Pancreas (tissue), 10 donors: ENCODE measurements at regions not wholly inside any gene's neighbourhood (a gene's known extent, or its start where the extent isn't known, plus 50 kb on each side); places are given as distances from the start of the nearest gene placed in this dataset.

Source experiments
- ATAC-seq, 4 donors: fragments of 200-7000 bp; cut with Tn5 transposase; one replicate each; pipeline versions ENCODE4 v1.8.0 to v1.9.1; 2020; ENCODE audit warnings: mild to moderate bottlenecking in 4 of 4, moderate library complexity in 4 of 4
- DNase-seq, 6 donors: peaks; one replicate each; pipeline ENCODE4 v3.0.0-alpha.2; 2020
- FAIRE-seq: peaks from 2 replicates; lab custom pipeline; 2012; peaks lifted over from hg19 to GRCh38; lab: Jason Lieb, UNC
- H3K27ac ChIP-seq, 4 donors: fragments of 200-600 bp; sonication (generic); 1 replicate in 3 of 4; 2 replicates in 1 of 4; pipeline versions ENCODE4 v1.5.0 to v1.8.0; 2020
- H3K27me3 ChIP-seq, 4 donors: fragments of 200-600 bp; one replicate each; pipeline ENCODE4 v1.8.0; 2021
- H3K36me3 ChIP-seq, 3 donors: fragments of 200-600 bp; sonication (generic) in 1 of 3; one replicate each; pipeline versions ENCODE4 v1.5.0 to v1.8.0; 2020 to 2021
- H3K4me1 ChIP-seq, 3 donors: fragments of 200-600 bp; one replicate each; pipeline ENCODE4 v1.8.0; 2021
- H3K4me3 ChIP-seq, 4 donors: fragments of 200-600 bp; sonication (generic) in 2 of 4; one replicate each; pipeline versions ENCODE4 v1.5.0 to v1.8.0; 2020 to 2021
- H3K9me3 ChIP-seq, 4 donors: fragments of 200-600 bp; one replicate each; pipeline ENCODE4 v1.8.0; 2021
- CTCF ChIP-seq, 4 donors: fragments of 200-600 bp; sonication (generic) in 3 of 4; IDR thresholded peaks; one replicate each; pipeline versions ENCODE4 v1.5.0 to v1.8.0; 2021; ENCODE audit warnings: antibody characterized with exemption in 4 of 4
- WGBS, 2 donors: extraction: QIAGEN DNeasy Blood & Tissue Kit; methylation state at CpG; one replicate each; pipeline ENCODE4 v1.1.7; 2013; 5-methylcytosine and 5-hydroxymethylcytosine counted together
- intact Hi-C, 3 donors: fragments of 100-400 bp; cut with DNase I; formaldehyde crosslinking; loops; one replicate each; pipeline versions ENCODE4 v1.11.1 to v1.14.2; 2022
- donor health status: healthy with polysubstance abuse.
- donor health status: DM: no; HTN: no; CAD: no; lungs with moderate emphysema.
- donor health status: DM: no; HTN: no; CAD: no.
- donor health status: control.
- donor health status: control.
- donor health status: Bipolar disorder and iron deficiency.
- donor health status: DM: yes; HTN: yes; CAD: no.
- donor health status: DM: no; HTN: no; CAD: no.
- donor health status: DM: no; HTN: no; CAD: no.
- donor health status: DM: yes; HTN: yes; CAD: no.

GRCh38 chr4:34373456-34373855 lies 1870.9 kb downstream of the ARAP2 start:
- Histone ChIP-seq H3K4me3 (no peak overlapping the region), H3K36me3 (no peaks in the 10 kb centered on the region), H3K27me3 (no peaks in the 10 kb centered on the region), H3K9me3 (no peaks in the 10 kb centered on the region), H3K27ac (no peak overlapping the region), H3K4me1 (no peaks in the 10 kb centered on the region)
- intact Hi-C loops: no loop called here
- 66 to 77% methylated on average over 3 of the region's 3 CpGs for WGBS, 2 donors
- no peak for TF ChIP-seq CTCF (IDR thresholded peaks at IDR 0.05)
- ATAC-seq (no peak), DNase-seq (no peak), FAIRE-seq (no peak)

- H3K4me3 ChIP-seq: no peak overlapping the region
- no peak for ATAC-seq
- intact Hi-C loops: no loop called here
- no peaks in the 10 kb centered on the region for H3K27me3 ChIP-seq
- no peaks in the 10 kb centered on the region for H3K9me3 ChIP-seq
- H3K27ac ChIP-seq: no peak overlapping the region
- no peak for FAIRE-seq
- no peak for DNase-seq
- no peaks in the 10 kb centered on the region for H3K4me1 ChIP-seq
- 48 to 65% methylated on average over 2 of the region's 2 CpGs for WGBS, 2 donors
- no peak for TF ChIP-seq CTCF (IDR thresholded peaks at IDR 0.05)
- no peaks in the 10 kb centered on the region for H3K36me3 ChIP-seq
Measured at GRCh38 chr4:34412233-34412632, 1832.1 kb downstream of the ARAP2 start.

- WGBS, 2 donors: 48 to 70% methylated on average over 2 of the region's 2 CpGs
- H3K4me3 ChIP-seq: no peak overlapping the region
- intact Hi-C loops: no loop called here
- H3K36me3 ChIP-seq: no peaks in the 10 kb centered on the region
- no peak for DNase-seq
- H3K4me1 ChIP-seq: no peaks in the 10 kb centered on the region
- no peak overlapping the region for H3K27ac ChIP-seq
- no peaks in the 10 kb centered on the region for H3K27me3 ChIP-seq
- FAIRE-seq: no peak
- no peak for ATAC-seq
- H3K9me3 ChIP-seq: no peaks in the 10 kb centered on the region
- no peak for TF ChIP-seq CTCF (IDR thresholded peaks at IDR 0.05)
Measured at GRCh38 chr4:34412911-34413310, 1831.4 kb downstream of the ARAP2 start.

- intact Hi-C loops: no loop called here
- no peaks in the 10 kb centered on the region for H3K4me1 ChIP-seq
- no peak overlapping the region for H3K27ac ChIP-seq
- no peaks in the 10 kb centered on the region for H3K36me3 ChIP-seq
- H3K4me3 ChIP-seq: no peak overlapping the region
- ATAC-seq (no peak), DNase-seq (no peak), FAIRE-seq (no peak)
- H3K27me3 ChIP-seq: no peaks in the 10 kb centered on the region
- 46 to 51% methylated on average over 3 of the region's 3 CpGs for WGBS, 2 donors
- no peak for TF ChIP-seq CTCF (IDR thresholded peaks at IDR 0.05)
- H3K9me3 ChIP-seq: no peaks in the 10 kb centered on the region
Measured at GRCh38 chr4:34417160-34417559, 1827.2 kb downstream of the ARAP2 start.

GRCh38 chr4:34419871-34420270 lies 1824.4 kb downstream of the ARAP2 start:
- no peak overlapping the region for H3K27ac ChIP-seq
- H3K27me3 ChIP-seq: no peaks in the 10 kb centered on the region
- intact Hi-C loops: no loop called here
- FAIRE-seq: no peak
- ATAC-seq: no peak
- H3K4me1 ChIP-seq: no peaks in the 10 kb centered on the region
- H3K36me3 ChIP-seq: no peaks in the 10 kb centered on the region
- no peaks in the 10 kb centered on the region for H3K9me3 ChIP-seq
- TF ChIP-seq CTCF (IDR thresholded peaks at IDR 0.05): no peak
- no peak overlapping the region for H3K4me3 ChIP-seq
- no peak for DNase-seq
- WGBS, 2 donors: 71 to 79% methylated on average over 2 of the region's 2 CpGs
